Fibroblast of lung (primary cell): ENCODE measurements at regions not wholly inside any gene's neighbourhood (a gene's known extent, or its start where the extent isn't known, plus 50 kb on each side); places are given as distances from the start of the nearest gene placed in this dataset.

Source experiments
- CTCF ChIP-seq, 2 donors: IDR thresholded peaks in 1 of 2; conservative IDR thresholded peaks in 1 of 2; 1 replicate in 1 of 2; 2 replicates in 1 of 2; pipeline ENCODE4 v1.5.1; 2011 to 2012; ENCODE audit warnings: low read length in 2 of 2, control low read depth in 1 of 2, inconsistent platforms in 1 of 2, low read depth in 1 of 2, mild to moderate bottlenecking in 1 of 2
- EZH2 ChIP-seq: IDR thresholded peaks from 2 replicates; pipeline ENCODE4 v1.5.1; 2012; ENCODE audit warnings: low read length, control low read depth, mild to moderate bottlenecking; ENCODE audit errors: missing control alignments

DNA sequence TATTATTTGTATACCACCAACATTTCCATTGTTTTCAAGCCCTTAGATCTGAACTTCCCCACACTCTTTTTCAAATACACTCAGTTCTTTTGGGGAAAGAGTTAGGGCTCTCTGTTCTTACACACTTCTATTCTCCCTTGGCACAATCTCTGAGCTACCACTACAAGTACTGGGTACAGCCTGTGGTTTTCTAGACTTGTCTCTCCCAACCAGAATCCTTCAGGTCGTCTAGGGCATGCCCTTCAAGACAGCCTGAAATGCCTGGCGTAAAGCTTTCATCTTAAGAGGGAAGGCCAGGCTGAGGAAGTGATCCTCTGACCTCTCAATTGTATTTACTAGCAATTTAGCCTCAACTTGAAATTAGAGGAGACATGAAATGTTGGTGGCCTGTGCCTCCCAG, 1442.0 kb downstream of the AACS start:
- TF ChIP-seq CTCF (conservative IDR thresholded peaks at IDR 0.05 in 1 of 2, IDR thresholded peaks at IDR 0.05 in 1 of 2; ENCODE audit: low read depth in 1 of 2, low read length in 2 of 2): no peak
- TF ChIP-seq EZH2: no peak
